ENCODE measurements at regions not wholly inside any gene's neighbourhood (a gene's known extent, or its start where the extent isn't known, plus 50 kb on each side); places are given as distances from the start of the nearest gene placed in this dataset.

- no peak for TF ChIP-seq EZH2 (IDR thresholded peaks at IDR 0.05; ENCODE audit: borderline replicate concordance)
- no peak for TF ChIP-seq EZH2phosphoT487 (IDR thresholded peaks at IDR 0.05; ENCODE audit: low read depth, severe bottlenecking, unreplicated experiment)
- TF ChIP-seq CTCF (IDR thresholded peaks at IDR 0.05; ENCODE audit: poor library complexity) = no peak
- no peaks in the 10 kb centered on the region for H3K79me2 ChIP-seq
- no peaks in the 10 kb centered on the region for H3K36me3 ChIP-seq (replicated peaks; ENCODE audit: insufficient read depth, low read depth)
- no peak overlapping the region for H3K27ac ChIP-seq
- H3K4me1 ChIP-seq (ENCODE audit: insufficient read depth) = no peaks in the 10 kb centered on the region
- H3K4me2 ChIP-seq = no peak overlapping the region
- H2AFZ ChIP-seq = no peak overlapping the region
- DNase-seq (ENCODE audit: low spot score) = no peak
- H3K9me3 ChIP-seq (ENCODE audit: low read depth) = no peaks in the 10 kb centered on the region
- 94% methylated on average over 4 of the region's 4 CpGs for WGBS (ENCODE audit: low lambda C conversion rate, missing lambda C conversion rate)
- no peaks in the 10 kb centered on the region for H4K20me1 ChIP-seq (ENCODE audit: insufficient read depth, poor library complexity, severe bottlenecking)
- H3K9me2 ChIP-seq (replicated peaks; ENCODE audit: insufficient read depth) = no peaks in the 10 kb centered on the region
- no peak overlapping the region for H3K4me3 ChIP-seq
- H3K27me3 ChIP-seq = no peaks in the 10 kb centered on the region
Observed at GRCh38 chr5:126720369-126720768, 56.6 kb upstream of the LMNB1 start.

- 93% methylated on average over 2 of the region's 2 CpGs for WGBS (ENCODE audit: low lambda C conversion rate, missing lambda C conversion rate)
Observed at GRCh38 chr5:126723643-126724042, 53.3 kb upstream of the LMNB1 start.

More at GRCh38 chr5:126723643-126724042, 53.3 kb upstream of the LMNB1 start:
- no peak for DNase-seq (ENCODE audit: low spot score)
- Histone ChIP-seq H3K27ac (no peak overlapping the region), H3K9me3 (ENCODE audit: low read depth) (no peaks in the 10 kb centered on the region), H3K4me3 (no peak overlapping the region), H3K4me1 (ENCODE audit: insufficient read depth) (no peaks in the 10 kb centered on the region), H3K4me2 (no peak overlapping the region), H3K27me3 (no peaks in the 10 kb centered on the region), H3K79me2 (no peaks in the 10 kb centered on the region), H3K36me3 (replicated peaks; ENCODE audit: insufficient read depth, low read depth) (no peaks in the 10 kb centered on the region), H3K9me2 (replicated peaks; ENCODE audit: insufficient read depth) (no peaks in the 10 kb centered on the region), H2AFZ (no peak overlapping the region), H4K20me1 (ENCODE audit: insufficient read depth, poor library complexity, severe bottlenecking) (no peaks in the 10 kb centered on the region)
- TF ChIP-seq EZH2 (IDR thresholded peaks at IDR 0.05; ENCODE audit: borderline replicate concordance) (no peak), CTCF (IDR thresholded peaks at IDR 0.05; ENCODE audit: poor library complexity) (no peak), EZH2phosphoT487 (IDR thresholded peaks at IDR 0.05; ENCODE audit: low read depth, severe bottlenecking, unreplicated experiment) (no peak)

Data from hepatocyte (in vitro differentiated cells).